ENCODE measurements at regions not wholly inside any gene's neighbourhood (a gene's known extent, or its start where the extent isn't known, plus 50 kb on each side); places are given as distances from the start of the nearest gene placed in this dataset.

GRCh38 chr1:238408737-238409136 is 518.0 kb upstream of the ZP4 start:
- no peak for TF ChIP-seq CTCF (IDR thresholded peaks at IDR 0.05; ENCODE audit: low read length, missing control alignments)
- no peak for DNase-seq (ENCODE audit: low read depth)
- H3K4me3 ChIP-seq (replicated peaks; ENCODE audit: low read depth, low read length), result no peak overlapping the region

GRCh38 chr1:238406098-238406860 is 515.6 kb upstream of the ZP4 start:
- H3K4me3 ChIP-seq (replicated peaks; ENCODE audit: low read depth, low read length), result no peak overlapping the region
- TF ChIP-seq CTCF (IDR thresholded peaks at IDR 0.05; ENCODE audit: low read length, missing control alignments), result no peak
- DNase-seq (ENCODE audit: low read depth), result no peak

DNA sequence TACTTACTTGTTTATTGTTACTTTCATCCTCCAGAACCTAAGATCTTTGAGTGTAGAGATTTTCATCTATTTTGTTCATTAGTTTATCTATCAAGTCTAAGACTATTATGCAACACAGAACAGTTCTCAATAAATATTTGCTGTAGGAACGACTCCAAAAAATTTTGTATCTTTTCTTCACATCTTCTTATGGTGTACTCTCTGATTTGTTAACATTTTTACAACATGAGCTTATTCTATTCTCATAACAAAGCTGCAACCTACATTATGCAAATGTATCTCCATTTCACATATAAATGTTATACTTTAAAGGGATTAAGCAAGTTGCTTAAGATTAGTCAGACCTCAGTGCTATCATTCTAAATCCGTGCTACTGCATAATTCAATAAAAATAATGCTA is 514.2 kb upstream of the ZP4 start:
- no peak for DNase-seq (ENCODE audit: low read depth)
- no peak for TF ChIP-seq CTCF (IDR thresholded peaks at IDR 0.05; ENCODE audit: low read length, missing control alignments)
- H3K4me3 ChIP-seq (replicated peaks; ENCODE audit: low read depth, low read length), result no peak overlapping the region

GRCh38 chr1:238404481-238404880 is 513.8 kb upstream of the ZP4 start:
- DNase-seq (ENCODE audit: low read depth), result peak; percentile 3
- no peak for TF ChIP-seq CTCF (IDR thresholded peaks at IDR 0.05; ENCODE audit: low read length, missing control alignments)
- no peak overlapping the region for H3K4me3 ChIP-seq (replicated peaks; ENCODE audit: low read depth, low read length)

DNA sequence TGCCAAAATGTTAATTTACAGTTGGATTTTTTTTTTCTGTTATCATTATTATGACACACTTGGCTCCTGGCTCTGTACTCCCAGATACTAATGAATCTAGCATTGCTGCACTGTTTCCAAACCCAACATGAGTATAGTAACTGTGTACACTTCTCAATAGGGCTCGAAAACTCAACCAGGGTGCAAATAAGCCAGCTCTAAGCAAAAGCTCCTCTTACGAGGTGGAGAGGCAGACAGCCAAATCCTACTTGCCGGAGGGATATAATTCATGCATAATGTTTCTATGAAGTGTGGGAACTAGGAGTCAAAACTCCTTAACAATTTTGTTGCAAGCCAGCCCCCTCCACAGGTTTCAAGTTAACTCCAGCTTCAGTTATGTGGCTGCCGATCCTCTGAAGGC is 510.4 kb upstream of the ZP4 start:
- no peak for TF ChIP-seq CTCF (IDR thresholded peaks at IDR 0.05; ENCODE audit: low read length, missing control alignments)
- H3K4me3 ChIP-seq (replicated peaks; ENCODE audit: low read depth, low read length), result no peak overlapping the region
- DNase-seq (ENCODE audit: low read depth), result no peak

GRCh38 chr1:238399558-238399957 is 508.8 kb upstream of the ZP4 start:
- no peak overlapping the region for H3K4me3 ChIP-seq (replicated peaks; ENCODE audit: low read depth, low read length)
- no peak for DNase-seq (ENCODE audit: low read depth)
- no peak for TF ChIP-seq CTCF (IDR thresholded peaks at IDR 0.05; ENCODE audit: low read length, missing control alignments)

- DNase-seq (ENCODE audit: low read depth), result no peak
- H3K4me3 ChIP-seq (replicated peaks; ENCODE audit: low read depth, low read length), result no peak overlapping the region
- TF ChIP-seq CTCF (IDR thresholded peaks at IDR 0.05; ENCODE audit: low read length, missing control alignments), result no peak
Observed at GRCh38 chr1:238396140-238396539, 505.4 kb upstream of the ZP4 start.

Measured in fibroblast of pulmonary artery (primary cell).